GM18870 (cell line): ENCODE measurements at regions not wholly inside any gene's neighbourhood (a gene's known extent, or its start where the extent isn't known, plus 50 kb on each side); places are given as distances from the start of the nearest gene placed in this dataset.
"Not testable (repeated sequence)": the region's sequence is repeated elsewhere in the genome, so short reads cannot be mapped to it uniquely, and the experiment has no call there.

ENCODE experiments used
- ATAC-seq: cut with Tn5 transposase; IDR thresholded peaks from one replicate; pipeline ENCODE4 v1.9.1; 2021; ENCODE audit warnings: moderate library complexity; ENCODE audit not compliant: unreplicated experiment

DNA sequence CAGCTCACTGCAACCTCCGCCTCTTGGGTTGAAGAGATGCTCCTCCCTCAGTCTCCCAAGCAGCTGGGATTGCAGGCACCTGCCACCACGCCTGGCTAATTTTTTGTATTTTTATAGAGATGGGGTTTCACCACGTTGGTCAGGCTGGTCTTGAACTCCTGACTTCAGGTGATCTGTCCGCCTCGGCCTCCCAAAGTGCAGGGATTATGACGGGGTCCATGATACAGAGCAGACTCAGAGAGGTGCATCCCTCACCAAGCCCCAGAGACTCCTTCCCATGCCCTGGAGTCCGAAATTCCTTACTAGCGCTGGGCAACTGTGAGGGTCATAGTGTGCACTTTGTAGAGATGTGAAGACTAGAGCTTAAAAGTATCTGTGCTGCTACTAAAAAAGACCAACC, 99.8 kb upstream of the IRX4 start:
- not testable (repeated sequence) for ATAC-seq

GRCh38 chr5:1975898-1976765, 93.4 kb upstream of the IRX4 start:
- ATAC-seq = no peak

- no peak for ATAC-seq
Observed at GRCh38 chr5:1975406-1975715, 92.6 kb upstream of the IRX4 start.

- no peak for ATAC-seq
Observed at GRCh38 chr5:1974501-1975405, 92.0 kb upstream of the IRX4 start.

DNA sequence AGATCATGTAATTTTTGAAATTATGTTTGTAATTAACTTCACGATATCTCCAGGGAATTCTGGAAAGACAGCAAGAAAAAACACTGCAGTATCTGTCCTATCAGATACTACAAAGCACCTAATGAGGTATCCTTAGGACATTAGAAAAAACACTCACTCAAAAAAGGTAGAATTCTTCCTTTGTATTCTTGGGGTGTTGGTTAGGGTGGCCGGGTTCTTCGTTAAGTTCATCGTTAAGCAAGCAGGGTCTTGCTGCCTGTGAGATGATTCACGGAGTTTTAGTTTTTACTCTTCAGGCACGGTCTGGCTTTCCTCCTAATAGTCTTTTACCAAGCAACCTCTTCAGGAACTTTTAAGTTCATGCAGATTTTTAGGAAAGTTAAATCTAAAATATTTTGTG, 91.4 kb upstream of the IRX4 start:
- ATAC-seq = no peak

- ATAC-seq = no peak
Observed at GRCh38 chr5:1973391-1974013, 90.8 kb upstream of the IRX4 start.

- ATAC-seq = no peak
Observed at GRCh38 chr5:1971944-1972343, 89.2 kb upstream of the IRX4 start.

GRCh38 chr5:1967736-1968135, 85.0 kb upstream of the IRX4 start:
- no peak for ATAC-seq

DNA sequence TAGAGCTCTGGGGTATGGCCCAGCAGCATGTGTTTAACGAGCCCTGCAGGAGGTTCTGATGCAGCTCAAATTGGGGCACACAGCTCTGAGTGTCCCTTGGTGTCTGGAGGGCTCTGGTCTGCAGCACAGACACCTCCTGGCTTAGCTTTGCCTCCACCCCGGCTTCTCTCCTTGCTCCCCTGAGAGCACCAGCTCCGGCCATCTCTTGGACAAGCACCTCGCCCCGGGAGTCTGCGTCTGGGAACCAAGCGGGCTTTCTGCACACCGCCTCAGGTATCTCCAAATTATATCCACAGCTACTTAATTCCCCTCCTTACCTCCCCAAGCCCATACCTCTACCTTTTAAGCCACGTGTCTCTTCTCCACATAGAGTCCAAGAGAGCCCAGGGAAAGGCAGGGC, 83.7 kb upstream of the IRX4 start:
- no peak for ATAC-seq

DNA sequence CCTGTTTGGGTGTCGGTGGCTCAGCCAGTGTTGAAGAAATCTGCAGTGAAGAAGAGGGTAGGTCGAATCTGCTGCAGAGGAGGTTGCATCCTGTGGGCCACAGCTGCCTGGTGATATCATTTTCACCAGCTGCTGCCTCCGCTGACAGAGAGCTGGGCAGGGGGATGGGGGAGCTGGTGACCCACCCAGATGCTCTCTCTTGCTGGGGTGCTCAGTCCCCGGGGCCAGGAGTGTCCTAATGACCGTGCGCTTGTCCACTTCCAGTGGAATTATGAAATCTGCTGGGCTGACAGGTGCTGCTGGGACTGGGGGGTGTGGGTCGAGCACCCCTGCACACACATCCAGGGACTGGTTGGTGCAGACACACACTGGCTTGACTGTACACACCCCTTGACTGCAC, 83.2 kb upstream of the IRX4 start:
- no peak for ATAC-seq

DNA sequence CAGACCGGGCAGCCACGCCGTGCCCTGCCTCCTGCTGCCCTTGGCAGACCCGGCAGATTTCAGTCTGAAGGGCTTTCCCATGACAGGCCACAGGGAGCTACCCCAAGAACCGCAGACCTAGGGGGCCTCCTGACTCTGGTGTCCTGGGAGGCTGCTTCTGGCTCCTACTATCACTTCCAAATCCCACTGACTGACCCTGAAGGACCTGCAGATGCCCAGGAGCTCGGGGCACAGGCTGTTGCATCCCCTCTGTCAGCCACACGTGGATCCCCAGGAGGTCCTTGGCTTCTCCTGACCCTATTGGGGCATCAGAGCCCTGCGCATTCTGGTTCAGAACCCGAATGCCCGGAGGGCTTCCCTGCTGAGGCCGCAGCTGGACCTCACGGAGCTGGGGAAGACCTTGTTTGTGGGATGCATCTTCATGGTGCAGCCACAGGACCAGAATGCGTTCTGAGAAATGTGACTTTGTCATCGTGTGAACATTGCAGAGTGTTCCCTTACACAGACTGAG, 81.3 kb upstream of the IRX4 start:
- no peak for ATAC-seq

GRCh38 chr5:1963358-1963757, 80.6 kb upstream of the IRX4 start:
- ATAC-seq = no peak

GRCh38 chr5:1962619-1963355, 80.1 kb upstream of the IRX4 start:
- ATAC-seq = no peak

GRCh38 chr5:1961952-1962595, 79.3 kb upstream of the IRX4 start:
- no peak for ATAC-seq

DNA sequence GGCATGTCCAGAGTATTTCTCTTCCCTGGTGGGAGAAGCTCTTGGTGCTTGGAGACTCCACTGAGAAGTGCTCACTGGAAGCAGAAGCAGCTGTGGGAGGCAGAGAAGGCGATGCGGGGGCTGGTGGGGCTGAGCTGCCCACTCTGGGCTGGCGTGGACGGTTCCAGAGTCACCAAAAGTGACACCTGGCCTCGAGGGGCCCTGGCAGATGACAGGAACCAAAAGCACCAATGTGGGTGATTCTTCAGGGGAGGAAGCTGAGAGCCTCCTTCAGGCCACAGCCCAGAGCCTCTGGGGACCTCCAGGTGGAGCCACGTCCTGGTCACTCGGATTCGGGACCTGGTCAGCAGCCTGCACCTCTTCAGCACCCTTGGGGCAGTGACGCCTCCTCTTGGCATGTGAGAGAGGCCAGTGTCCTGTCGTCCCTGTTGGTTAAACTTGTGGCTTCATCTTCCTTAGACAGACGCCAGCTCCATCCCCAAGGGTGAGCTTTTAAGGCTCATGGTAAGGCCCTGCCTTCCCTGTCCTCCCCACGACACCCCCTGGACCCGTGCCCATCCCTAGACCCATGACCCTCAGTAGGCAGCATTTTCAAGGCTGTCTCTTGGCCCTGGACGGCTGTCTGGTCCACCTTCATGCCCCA, 78.7 kb upstream of the IRX4 start:
- ATAC-seq = no peak

DNA sequence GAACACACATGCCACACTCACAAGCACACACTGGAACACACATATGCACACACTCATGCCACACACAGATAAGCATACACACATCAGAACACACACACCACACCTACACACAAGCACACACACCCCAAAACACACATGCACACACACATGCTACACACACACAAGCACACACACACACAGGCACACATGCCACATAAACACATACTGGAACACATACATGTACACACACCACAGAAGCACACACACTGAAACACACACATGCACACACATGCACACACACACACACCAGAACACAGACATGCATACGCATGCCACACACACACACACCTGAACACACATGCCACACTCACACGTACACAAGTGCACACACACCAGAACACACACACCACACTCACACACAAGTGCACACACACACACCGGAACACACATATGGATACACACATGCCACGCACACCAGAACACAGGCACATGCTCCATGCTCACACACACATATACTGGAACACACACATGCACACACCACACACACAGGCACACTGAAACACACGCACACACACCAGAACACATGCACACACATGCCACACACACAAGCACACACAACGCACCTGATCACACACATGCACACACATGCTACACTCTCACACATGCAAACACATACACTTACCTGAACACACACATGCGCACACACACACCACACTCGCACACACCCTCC, 78.0 kb upstream of the IRX4 start:
- ATAC-seq = no peak

GRCh38 chr5:1959725-1960581, 77.2 kb upstream of the IRX4 start:
- ATAC-seq = no peak

DNA sequence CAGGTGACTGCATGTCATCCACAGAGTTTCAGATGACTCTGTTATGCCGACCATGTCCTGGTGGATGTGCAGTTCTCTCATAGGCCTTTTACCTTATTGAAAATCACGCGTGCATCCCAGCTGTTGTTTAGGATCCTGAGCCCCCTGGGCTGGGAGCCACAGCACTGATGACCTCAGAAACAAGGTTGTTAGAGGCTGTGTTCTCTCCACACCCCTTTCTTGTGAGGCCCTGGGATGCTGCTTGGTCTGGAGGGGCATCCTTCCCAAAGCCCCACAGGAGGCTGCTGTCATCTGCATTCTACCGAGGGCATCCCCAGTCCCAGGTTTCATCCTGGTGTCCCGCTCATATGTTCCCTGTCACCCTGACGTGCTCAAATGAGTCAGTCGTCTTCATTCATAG, 76.5 kb upstream of the IRX4 start:
- ATAC-seq = no peak
